ENCODE measurements at regions not wholly inside any gene's neighbourhood (a gene's known extent, or its start where the extent isn't known, plus 50 kb on each side); places are given as distances from the start of the nearest gene placed in this dataset.
"Not testable (repeated sequence)": the region's sequence is repeated elsewhere in the genome, so short reads cannot be mapped to it uniquely, and the experiment has no call there.

- no peaks in the 10 kb centered on the region for H3K36me3 ChIP-seq (ENCODE audit: control insufficient read depth, insufficient read depth, low read length)
- ChIA-PET CTCF (no interaction called here), POLR2A (no interaction called here)
- no peak overlapping the region for H3K4me3 ChIP-seq (ENCODE audit: low read depth, low read length)
- no peaks in the 10 kb centered on the region for H3K27me3 ChIP-seq (ENCODE audit: control insufficient read depth, insufficient read depth, low read length)
- DNase-seq (ENCODE audit: low read depth): no peak
- no peak for TF ChIP-seq CTCF (IDR thresholded peaks at IDR 0.05; ENCODE audit: insufficient read depth, low read depth, low read length)
These were observed 406.2 kb upstream of the FTMT start for GRCh38 chr5:121445511-121445910.

DNA sequence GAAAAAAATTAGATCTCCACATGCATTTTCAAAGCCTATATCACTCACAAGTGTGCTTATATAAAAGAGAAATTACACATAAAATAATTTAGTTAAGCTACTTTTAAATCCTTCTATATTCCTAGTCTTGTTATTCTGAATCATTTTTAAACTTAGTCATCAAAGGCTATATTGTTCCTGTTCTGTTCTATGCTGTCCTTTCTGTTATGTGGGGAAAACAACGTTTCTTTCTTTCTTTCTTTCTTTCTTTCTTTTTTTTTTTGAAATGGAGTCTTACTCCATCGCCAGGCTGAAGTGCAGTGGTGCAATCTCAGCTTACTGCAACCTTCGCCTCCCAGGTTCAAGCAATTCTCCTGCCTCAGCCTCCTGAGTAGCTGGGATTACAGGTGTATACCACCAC is 389.2 kb upstream of the FTMT start:
- Histone ChIP-seq H3K27me3 (ENCODE audit: control insufficient read depth, insufficient read depth, low read length) (no peaks in the 10 kb centered on the region), H3K4me3 (ENCODE audit: low read depth, low read length) (no peak overlapping the region), H3K36me3 (ENCODE audit: control insufficient read depth, insufficient read depth, low read length) (no peaks in the 10 kb centered on the region)
- CTCF ChIA-PET: no interaction called here
- no peak for DNase-seq (ENCODE audit: low read depth)
- POLR2A ChIA-PET: no interaction called here
- TF ChIP-seq CTCF (IDR thresholded peaks at IDR 0.05; ENCODE audit: insufficient read depth, low read depth, low read length): no peak

- CTCF ChIA-PET; DNase-seq (ENCODE audit: low read depth); POLR2A ChIA-PET; H3K4me3 ChIP-seq (ENCODE audit: low read depth, low read length); H3K27me3 ChIP-seq (ENCODE audit: control insufficient read depth, insufficient read depth, low read length); H3K36me3 ChIP-seq (ENCODE audit: control insufficient read depth, insufficient read depth, low read length): not testable (repeated sequence)
These were observed 380.5 kb upstream of the FTMT start for GRCh38 chr5:121471222-121471621.

DNA sequence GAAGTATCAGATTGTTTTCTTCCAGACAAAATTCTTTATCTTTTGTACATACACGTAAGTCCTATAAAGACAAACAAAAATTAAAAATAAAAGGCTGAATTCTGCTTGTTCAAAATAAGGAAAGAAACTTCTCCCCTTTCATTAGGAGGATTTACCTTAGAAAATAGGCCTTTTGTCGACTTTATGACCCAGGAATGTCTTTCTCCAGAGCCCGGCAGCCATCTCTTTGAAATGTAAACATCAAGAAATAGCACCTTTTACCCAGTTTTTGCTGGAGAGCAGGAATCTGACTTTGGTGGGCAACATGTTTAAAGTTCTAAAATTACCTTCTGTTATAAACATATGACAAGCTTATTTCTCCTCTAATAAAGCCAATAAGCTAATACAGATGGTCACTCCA is 373.0 kb upstream of the FTMT start:
- ChIA-PET POLR2A (no interaction called here), CTCF (no interaction called here)
- DNase-seq (ENCODE audit: low read depth): no peak
- Histone ChIP-seq H3K4me3 (ENCODE audit: low read depth, low read length) (no peak overlapping the region), H3K36me3 (ENCODE audit: control insufficient read depth, insufficient read depth, low read length) (no peaks in the 10 kb centered on the region), H3K27me3 (ENCODE audit: control insufficient read depth, insufficient read depth, low read length) (no peaks in the 10 kb centered on the region)
- no peak for TF ChIP-seq CTCF (IDR thresholded peaks at IDR 0.05; ENCODE audit: insufficient read depth, low read depth, low read length)

DNA sequence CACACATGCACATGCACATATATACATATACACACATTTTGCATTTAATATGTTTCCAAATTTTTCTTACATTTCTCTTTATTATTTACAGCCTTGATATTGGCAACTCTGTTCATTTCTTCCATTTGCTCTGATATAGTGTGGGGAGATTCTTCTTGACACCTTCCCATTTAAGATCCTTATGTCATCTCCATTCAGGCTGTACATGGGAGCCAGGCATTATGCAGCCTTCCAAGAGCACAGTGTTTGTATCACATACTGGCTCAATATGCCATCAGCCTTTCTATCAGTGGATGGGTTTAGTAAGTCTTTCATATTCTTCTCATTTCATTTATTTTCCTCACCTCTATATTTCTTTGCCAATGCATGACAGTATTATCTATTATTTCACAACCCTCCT is 372.3 kb upstream of the FTMT start:
- TF ChIP-seq CTCF (IDR thresholded peaks at IDR 0.05; ENCODE audit: insufficient read depth, low read depth, low read length): no peak
- Histone ChIP-seq H3K27me3 (ENCODE audit: control insufficient read depth, insufficient read depth, low read length) (no peaks in the 10 kb centered on the region), H3K36me3 (ENCODE audit: control insufficient read depth, insufficient read depth, low read length) (no peaks in the 10 kb centered on the region), H3K4me3 (ENCODE audit: low read depth, low read length) (no peak overlapping the region)
- DNase-seq (ENCODE audit: low read depth): no peak
- ChIA-PET CTCF (no interaction called here), POLR2A (no interaction called here)

DNA sequence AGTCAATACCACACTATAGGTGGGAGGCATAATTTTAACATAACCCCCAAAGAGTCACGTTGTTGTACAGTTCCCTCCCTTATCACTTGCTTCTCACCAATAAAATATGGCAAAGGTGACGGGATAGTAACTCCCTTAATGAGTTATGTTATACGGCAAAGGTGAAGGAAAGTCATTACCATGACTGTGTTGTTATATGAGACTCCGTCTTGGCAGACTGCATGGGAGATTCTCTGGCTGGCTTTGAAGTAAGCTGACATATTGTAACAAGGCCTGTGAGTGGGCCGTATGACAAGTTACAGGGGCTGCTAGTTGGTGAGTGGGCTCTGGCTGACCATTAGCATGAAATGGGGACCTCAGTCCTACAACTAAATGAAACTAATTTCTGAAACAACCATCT is 366.4 kb upstream of the FTMT start:
- Histone ChIP-seq H3K27me3 (ENCODE audit: control insufficient read depth, insufficient read depth, low read length) (no peaks in the 10 kb centered on the region), H3K36me3 (ENCODE audit: control insufficient read depth, insufficient read depth, low read length) (no peaks in the 10 kb centered on the region), H3K4me3 (ENCODE audit: low read depth, low read length) (no peak overlapping the region)
- ChIA-PET POLR2A (no interaction called here), CTCF (no interaction called here)
- no peak for TF ChIP-seq CTCF (IDR thresholded peaks at IDR 0.05; ENCODE audit: insufficient read depth, low read depth, low read length)
- DNase-seq (ENCODE audit: low read depth): no peak

DNA sequence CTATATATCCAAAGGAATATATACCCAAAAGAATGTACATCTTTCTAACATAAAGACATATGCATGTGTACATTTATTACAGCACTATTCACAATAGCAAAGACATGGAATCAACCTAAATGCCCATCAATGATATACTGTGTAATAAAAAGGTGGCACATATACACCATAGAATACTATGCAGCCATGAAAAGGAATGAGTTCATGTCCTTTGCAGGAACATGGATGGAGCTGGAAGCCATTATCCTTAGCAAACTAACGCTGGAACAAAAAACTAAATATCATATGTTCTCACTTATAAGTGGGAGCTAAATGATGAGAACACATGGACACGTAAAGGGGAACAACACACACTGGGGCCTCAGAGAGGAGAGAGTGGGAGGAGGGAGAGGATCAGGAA is 365.7 kb upstream of the FTMT start:
- POLR2A ChIA-PET; H3K27me3 ChIP-seq (ENCODE audit: control insufficient read depth, insufficient read depth, low read length); DNase-seq (ENCODE audit: low read depth); H3K4me3 ChIP-seq (ENCODE audit: low read depth, low read length); H3K36me3 ChIP-seq (ENCODE audit: control insufficient read depth, insufficient read depth, low read length): not testable (repeated sequence)
- CTCF ChIA-PET: interaction anchor here (1.0 kb wide), 1 partner anchor 463 kb away, joined by 3 read pairs; no protein-coding TSS in a partner anchor
